Stimulated activated CD4-positive, alpha-beta T cell treated with anti-CD3 and anti-CD28 coated beads, Interleukin-4, amount 100 ng/mL, for 1 hour (primary cell): ENCODE measurements at regions not wholly inside any gene's neighbourhood (a gene's known extent, or its start where the extent isn't known, plus 50 kb on each side); places are given as distances from the start of the nearest gene placed in this dataset.
"Not testable (repeated sequence)": the region's sequence is repeated elsewhere in the genome, so short reads cannot be mapped to it uniquely, and the experiment has no call there.

Source experiments
- DNase-seq: peaks from one replicate; pipeline ENCODE4 v3.0.0-alpha.2; 2020

- DNase-seq, result no peak
Observed at GRCh38 chr13:76245211-76245610, 609.1 kb downstream of the LMO7 start.

- not testable (repeated sequence) for DNase-seq
Observed at GRCh38 chr13:76243120-76243519, 607.0 kb downstream of the LMO7 start.

- DNase-seq, result no peak
Observed at GRCh38 chr13:76239031-76239680, 603.0 kb downstream of the LMO7 start.

- DNase-seq, result no peak
Observed at GRCh38 chr13:76231522-76232167, 595.5 kb downstream of the LMO7 start.

- DNase-seq, result no peak
Observed at GRCh38 chr13:76229281-76229680, 593.2 kb downstream of the LMO7 start.

GRCh38 chr13:76226941-76227340 is 590.8 kb downstream of the LMO7 start:
- DNase-seq, result no peak

- no peak for DNase-seq
Observed at GRCh38 chr13:76225815-76226489, 589.8 kb downstream of the LMO7 start.

- no peak for DNase-seq
Observed at GRCh38 chr13:76223999-76224398, 587.9 kb downstream of the LMO7 start.

- DNase-seq, result no peak
Observed at GRCh38 chr13:76223565-76223964, 587.4 kb downstream of the LMO7 start.

- DNase-seq, result no peak
Observed at GRCh38 chr13:76222511-76222910, 586.4 kb downstream of the LMO7 start.

- no peak for DNase-seq
Observed at GRCh38 chr13:76216729-76217128, 580.6 kb downstream of the LMO7 start.

- DNase-seq, result no peak
Observed at GRCh38 chr13:76214001-76214400, 577.9 kb downstream of the LMO7 start.

GRCh38 chr13:76213423-76213904 is 577.3 kb downstream of the LMO7 start:
- no peak for DNase-seq

- no peak for DNase-seq
Observed at GRCh38 chr13:76210262-76210661, 574.1 kb downstream of the LMO7 start.

- DNase-seq, result no peak
Observed at GRCh38 chr13:76198568-76199163, 562.5 kb downstream of the LMO7 start.

GRCh38 chr13:76189882-76190519 is 553.9 kb downstream of the LMO7 start:
- no peak for DNase-seq

- DNase-seq, result no peak
Observed at GRCh38 chr13:76175961-76176725, 540.0 kb downstream of the LMO7 start.

- DNase-seq, result no peak
Observed at GRCh38 chr13:76168661-76169060, 532.5 kb downstream of the LMO7 start.

GRCh38 chr13:76164290-76164689 is 528.2 kb downstream of the LMO7 start:
- no peak for DNase-seq

- DNase-seq, result no peak
Observed at GRCh38 chr13:76163761-76164160, 527.6 kb downstream of the LMO7 start.

- no peak for DNase-seq
Observed at GRCh38 chr13:76160961-76161925, 525.1 kb downstream of the LMO7 start.
